ENCODE measurements at regions not wholly inside any gene's neighbourhood (a gene's known extent, or its start where the extent isn't known, plus 50 kb on each side); places are given as distances from the start of the nearest gene placed in this dataset.

- TF ChIP-seq CTCF (IDR thresholded peaks at IDR 0.05; ENCODE audit: borderline replicate concordance, extremely low read depth, insufficient read depth) = no peak
- no peak for FAIRE-seq
- intact Hi-C loops (cut with DNase I) = no loop called here
These were observed 237.0 kb downstream of the KIF21A start for GRCh38 chr12:39205969-39206368.

GRCh38 chr12:39199351-39199750, 243.6 kb downstream of the KIF21A start:
- no peaks in the 10 kb centered on the region for H3K4me1 ChIP-seq (ENCODE audit: control insufficient read depth in 2 of 3, insufficient read depth in 2 of 3, low read depth in 1 of 3, low read length in 3 of 3)
- H3K27ac ChIP-seq (ENCODE audit: low read depth in 2 of 2, low read length in 2 of 2) = no peak overlapping the region
- no peak overlapping the region for H3K9ac ChIP-seq (ENCODE audit: low read length in 3 of 3)
- H3K27me3 ChIP-seq (ENCODE audit: control insufficient read depth, insufficient read depth, low read length) = no peaks in the 10 kb centered on the region
- no peak for FAIRE-seq
- TF ChIP-seq CTCF (IDR thresholded peaks at IDR 0.05; ENCODE audit: borderline replicate concordance, extremely low read depth, insufficient read depth) = no peak
- no peak overlapping the region for H3K4me3 ChIP-seq (ENCODE audit: low read length in 3 of 3)
- intact Hi-C loops (cut with DNase I) = no loop called here
- H3K36me3 ChIP-seq (ENCODE audit: control insufficient read depth in 2 of 3, insufficient read depth in 3 of 3, low read length in 3 of 3) = no peaks in the 10 kb centered on the region
- peaks cover 0 to 13% (median 3%) of the 10 kb centered on the region in 3 donors for H3K9me3 ChIP-seq (ENCODE audit: control insufficient read depth in 2 of 3, insufficient read depth in 1 of 3, low read length in 3 of 3)
- DNase-seq = peak in 2 of 5 donors; percentile 48 to 51

More at GRCh38 chr12:39205969-39206368, 237.0 kb downstream of the KIF21A start:
- no peak for DNase-seq
- H3K27ac ChIP-seq (ENCODE audit: low read depth in 2 of 2, low read length in 2 of 2) = no peak overlapping the region
- H3K4me1 ChIP-seq (ENCODE audit: control insufficient read depth in 2 of 3, insufficient read depth in 2 of 3, low read depth in 1 of 3, low read length in 3 of 3) = no peaks in the 10 kb centered on the region
- H3K9ac ChIP-seq (ENCODE audit: low read length in 3 of 3) = no peak overlapping the region
- no peaks in the 10 kb centered on the region for H3K36me3 ChIP-seq (ENCODE audit: control insufficient read depth in 2 of 3, insufficient read depth in 3 of 3, low read length in 3 of 3)
- H3K27me3 ChIP-seq (ENCODE audit: control insufficient read depth, insufficient read depth, low read length) = no peaks in the 10 kb centered on the region
- H3K9me3 ChIP-seq (ENCODE audit: control insufficient read depth in 2 of 3, insufficient read depth in 1 of 3, low read length in 3 of 3) = peaks cover 0 to 13% (median 4%) of the 10 kb centered on the region in 3 donors
- H3K4me3 ChIP-seq (ENCODE audit: low read length in 3 of 3) = no peak overlapping the region

GRCh38 chr12:39188689-39189088, 254.2 kb downstream of the KIF21A start:
- DNase-seq (no peak), FAIRE-seq (no peak)
- no peak overlapping the region for H3K27ac ChIP-seq (ENCODE audit: low read depth in 2 of 2, low read length in 2 of 2)
- no peaks in the 10 kb centered on the region for H3K9me3 ChIP-seq (ENCODE audit: control insufficient read depth in 2 of 3, insufficient read depth in 1 of 3, low read length in 3 of 3)
- no peak overlapping the region for H3K4me3 ChIP-seq (ENCODE audit: low read length in 3 of 3)
- H3K4me1 ChIP-seq (ENCODE audit: control insufficient read depth in 2 of 3, insufficient read depth in 2 of 3, low read depth in 1 of 3, low read length in 3 of 3) = no peaks in the 10 kb centered on the region
- intact Hi-C loops (cut with DNase I) = no loop called here
- no peak overlapping the region for H3K9ac ChIP-seq (ENCODE audit: low read length in 3 of 3)
- no peaks in the 10 kb centered on the region for H3K36me3 ChIP-seq (ENCODE audit: control insufficient read depth in 2 of 3, insufficient read depth in 3 of 3, low read length in 3 of 3)
- no peaks in the 10 kb centered on the region for H3K27me3 ChIP-seq (ENCODE audit: control insufficient read depth, insufficient read depth, low read length)
- no peak for TF ChIP-seq CTCF (IDR thresholded peaks at IDR 0.05; ENCODE audit: borderline replicate concordance, extremely low read depth, insufficient read depth)

- H3K4me1 ChIP-seq (ENCODE audit: control insufficient read depth in 2 of 3, insufficient read depth in 2 of 3, low read depth in 1 of 3, low read length in 3 of 3) = no peaks in the 10 kb centered on the region
- H3K9me3 ChIP-seq (ENCODE audit: control insufficient read depth in 2 of 3, insufficient read depth in 1 of 3, low read length in 3 of 3) = no peaks in the 10 kb centered on the region
- FAIRE-seq (no peak), DNase-seq (no peak)
- H3K4me3 ChIP-seq (ENCODE audit: low read length in 3 of 3) = no peak overlapping the region
- intact Hi-C loops (cut with DNase I) = no loop called here
- no peak overlapping the region for H3K27ac ChIP-seq (ENCODE audit: low read depth in 2 of 2, low read length in 2 of 2)
- H3K36me3 ChIP-seq (ENCODE audit: control insufficient read depth in 2 of 3, insufficient read depth in 3 of 3, low read length in 3 of 3) = no peaks in the 10 kb centered on the region
- no peak for TF ChIP-seq CTCF (IDR thresholded peaks at IDR 0.05; ENCODE audit: borderline replicate concordance, extremely low read depth, insufficient read depth)
- H3K27me3 ChIP-seq (ENCODE audit: control insufficient read depth, insufficient read depth, low read length) = no peaks in the 10 kb centered on the region
- H3K9ac ChIP-seq (ENCODE audit: low read length in 3 of 3) = no peak overlapping the region
These were observed 256.2 kb downstream of the KIF21A start for GRCh38 chr12:39186744-39187143.

Measured in kidney (tissue), 13 donors.